ENCODE measurements at regions not wholly inside any gene's neighbourhood (a gene's known extent, or its start where the extent isn't known, plus 50 kb on each side); places are given as distances from the start of the nearest gene placed in this dataset.

DNA sequence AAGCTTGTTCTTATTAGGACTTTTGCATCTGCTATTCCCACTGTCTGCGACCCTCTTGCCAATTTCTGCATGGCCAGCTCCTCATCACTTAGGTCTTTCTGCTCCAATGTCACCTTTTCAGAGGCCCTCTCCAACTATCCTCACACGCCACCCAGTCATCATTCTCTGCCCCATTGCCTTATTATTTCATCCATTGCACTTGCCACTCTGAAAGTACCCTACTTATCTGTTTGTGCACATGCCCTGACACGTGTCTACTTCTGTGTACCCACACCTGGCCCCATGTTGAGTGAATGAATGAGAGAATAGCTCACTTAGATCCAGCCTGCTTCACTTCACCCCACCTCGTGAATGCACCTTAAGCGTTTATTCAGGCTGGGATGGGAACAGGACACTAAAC is 218.7 kb upstream of the TBX3 start:
- TF ChIP-seq CTCF (conservative IDR thresholded peaks at IDR 0.05) (no peak), ZFX (IDR thresholded peaks at IDR 0.05) (no peak)

DNA sequence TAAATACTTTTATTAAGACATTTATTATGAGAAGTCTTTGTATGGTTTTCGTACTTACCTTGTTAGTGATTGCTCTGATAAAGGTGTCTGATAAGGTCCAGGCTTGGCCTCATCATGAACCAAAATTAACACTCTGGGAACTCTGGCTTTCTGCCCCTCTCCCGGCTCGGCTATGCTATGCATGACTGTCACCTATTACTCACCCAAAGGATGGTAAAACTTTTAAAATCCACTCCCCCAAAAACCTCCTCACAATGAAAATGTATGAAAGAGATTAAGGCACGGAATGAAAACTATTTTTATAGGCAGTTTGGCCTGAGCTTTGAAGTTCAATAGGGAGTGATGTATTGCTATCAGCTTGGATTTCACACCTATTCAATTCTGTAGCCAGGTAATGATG is 217.3 kb upstream of the TBX3 start:
- no peak for TF ChIP-seq CTCF (conservative IDR thresholded peaks at IDR 0.05)
- TF ChIP-seq ZFX (IDR thresholded peaks at IDR 0.05) = no peak
- no peak overlapping the region for H3K27ac ChIP-seq

More for the DNA sequence above, 218.7 kb upstream of the TBX3 start:
- no peak overlapping the region for H3K27ac ChIP-seq

GRCh38 chr12:114898159-114898558 is 214.2 kb upstream of the TBX3 start:
- no peak for TF ChIP-seq CTCF (conservative IDR thresholded peaks at IDR 0.05)
- no peak for TF ChIP-seq ZFX (IDR thresholded peaks at IDR 0.05)
- H3K27ac ChIP-seq = no peak overlapping the region

GRCh38 chr12:114895827-114896226 is 211.9 kb upstream of the TBX3 start:
- TF ChIP-seq CTCF (conservative IDR thresholded peaks at IDR 0.05) = no peak
- no peak for TF ChIP-seq ZFX (IDR thresholded peaks at IDR 0.05)
- H3K27ac ChIP-seq = no peak overlapping the region

DNA sequence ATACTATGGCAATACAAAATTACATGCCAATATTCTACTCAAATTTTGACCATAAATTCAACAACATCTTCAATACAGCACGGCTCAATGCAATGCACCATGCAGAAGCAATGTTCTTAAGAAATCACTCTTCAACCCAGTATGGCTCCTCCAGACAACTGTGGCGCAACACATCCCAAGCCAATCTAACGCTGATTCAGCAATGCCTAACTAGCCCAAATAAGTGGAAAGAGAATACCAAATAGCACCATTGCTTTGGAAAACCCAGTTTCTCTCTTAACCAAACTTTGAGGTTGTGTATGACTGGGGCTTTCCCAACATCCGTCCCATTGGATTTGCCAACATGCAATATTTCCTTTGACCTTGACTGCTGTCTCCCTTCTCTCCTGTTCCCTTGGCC is 211.1 kb upstream of the TBX3 start:
- TF ChIP-seq CTCF (conservative IDR thresholded peaks at IDR 0.05) = no peak
- no peak overlapping the region for H3K27ac ChIP-seq

- no peak overlapping the region for H3K27ac ChIP-seq
- TF ChIP-seq ZFX (IDR thresholded peaks at IDR 0.05) (no peak), CTCF (conservative IDR thresholded peaks at IDR 0.05) (no peak)
Measured at GRCh38 chr12:114894076-114894475, 210.1 kb upstream of the TBX3 start.

DNA sequence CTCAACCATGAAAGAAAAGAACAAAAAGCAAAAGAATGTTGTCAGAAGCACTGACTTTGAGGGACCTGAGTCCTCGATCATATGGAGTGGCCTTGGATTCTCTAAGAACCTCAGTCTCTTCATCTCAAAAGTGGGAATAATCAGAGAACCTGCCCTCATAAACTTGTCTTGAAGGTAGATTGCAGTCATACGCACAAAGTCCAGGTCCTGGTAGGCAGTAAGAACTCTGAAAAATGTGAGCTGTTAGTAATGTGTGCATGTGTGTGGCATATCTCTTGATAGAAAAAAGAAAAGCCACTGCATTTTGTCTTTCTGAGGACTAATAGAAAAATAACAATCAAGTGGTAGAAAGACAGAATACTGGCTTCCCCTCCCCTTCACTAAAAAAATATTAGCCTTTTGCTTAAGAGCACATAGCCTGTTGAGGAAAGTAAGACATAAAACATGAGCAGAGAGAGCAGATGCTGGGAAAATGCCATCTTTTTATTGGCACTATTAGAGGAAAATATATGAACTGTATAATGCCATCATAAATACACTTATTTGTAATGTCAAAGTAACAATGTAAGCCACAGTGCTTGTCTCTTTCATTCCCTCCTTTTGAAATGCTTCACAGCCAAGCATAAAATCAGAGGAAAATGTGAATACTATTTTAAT is 205.1 kb upstream of the TBX3 start:
- no peak overlapping the region for H3K27ac ChIP-seq
- TF ChIP-seq ZFX (IDR thresholded peaks at IDR 0.05) (no peak), CTCF (conservative IDR thresholded peaks at IDR 0.05) (no peak)

Measured in C4-2B (cell line).